ENCODE measurements at regions not wholly inside any gene's neighbourhood (a gene's known extent, or its start where the extent isn't known, plus 50 kb on each side); places are given as distances from the start of the nearest gene placed in this dataset.

GRCh38 chr16:51067352-51067751, 83.7 kb downstream of the SALL1 start:
- Histone ChIP-seq H3K4me3 (no peak overlapping the region), H3K9me3 (replicated peaks in 1 of 3) (no peaks in the 10 kb centered on the region), H3K27me3 (no peaks in the 10 kb centered on the region), H3K27ac (no peak overlapping the region), H3K4me1 (replicated peaks in 1 of 2) (no peaks in the 10 kb centered on the region), H3K36me3 (replicated peaks in 1 of 2) (no peaks in the 10 kb centered on the region)
- intact Hi-C loops (cut with DNase I): no loop called here
- TF ChIP-seq CTCF (IDR thresholded peaks at IDR 0.05): no peak
- no peak for TF ChIP-seq POLR2A (IDR thresholded peaks at IDR 0.05)
- DNase-seq: no peak
- 51 to 64% (median 56%) methylated on average over 7 of the region's 7 CpGs for WGBS, 4 donors

- no peak for TF ChIP-seq CTCF (IDR thresholded peaks at IDR 0.05)
- intact Hi-C loops (cut with DNase I): no loop called here
- H3K4me1 ChIP-seq (replicated peaks in 1 of 2): no peaks in the 10 kb centered on the region
- no peaks in the 10 kb centered on the region for H3K36me3 ChIP-seq (replicated peaks in 1 of 2)
- no peak overlapping the region for H3K4me3 ChIP-seq
- DNase-seq: no peak
- H3K9me3 ChIP-seq (replicated peaks in 1 of 3): no peaks in the 10 kb centered on the region
- H3K27ac ChIP-seq: no peak overlapping the region
- 41 to 52% (median 48%) methylated on average over 5 of the region's 5 CpGs for whole genome bisulfite sequencing, 4 donors
- H3K27me3 ChIP-seq: no peaks in the 10 kb centered on the region
Observed at GRCh38 chr16:51062039-51062438, 89.0 kb downstream of the SALL1 start.

- Histone ChIP-seq H3K27ac (no peak overlapping the region), H3K9me3 (replicated peaks in 1 of 3) (no peaks in the 10 kb centered on the region), H3K4me3 (no peak overlapping the region), H3K27me3 (no peaks in the 10 kb centered on the region), H3K4me1 (replicated peaks in 1 of 2) (no peaks in the 10 kb centered on the region), H3K36me3 (replicated peaks in 1 of 2) (no peaks in the 10 kb centered on the region)
- no peak for DNase-seq
- TF ChIP-seq POLR2A (IDR thresholded peaks at IDR 0.05) (no peak), CTCF (IDR thresholded peaks at IDR 0.05) (no peak)
- intact Hi-C loops (cut with DNase I): no loop called here
- WGBS, 4 donors: 52 to 76% (median 67%) methylated on average over 2 of the region's 2 CpGs
Observed at GRCh38 chr16:51061328-51061727, 89.7 kb downstream of the SALL1 start.

GRCh38 chr16:51057969-51058337, 93.1 kb downstream of the SALL1 start:
- TF ChIP-seq POLR2A (IDR thresholded peaks at IDR 0.05): no peak
- TF ChIP-seq CTCF (IDR thresholded peaks at IDR 0.05): no peak
- Histone ChIP-seq H3K27ac (no peak overlapping the region), H3K36me3 (replicated peaks in 1 of 2) (no peaks in the 10 kb centered on the region), H3K27me3 (no peaks in the 10 kb centered on the region), H3K4me3 (no peak overlapping the region), H3K4me1 (replicated peaks in 1 of 2) (no peaks in the 10 kb centered on the region), H3K9me3 (replicated peaks in 1 of 3) (no peaks in the 10 kb centered on the region)
- intact Hi-C loops (cut with DNase I): no loop called here
- no peak for DNase-seq
- WGBS, 4 donors: 52 to 61% (median 56%) methylated on average over 2 of the region's 2 CpGs

Measured in adrenal gland (tissue), 9 donors.